HT-29 (cell line): ENCODE measurements at regions not wholly inside any gene's neighbourhood (a gene's known extent, or its start where the extent isn't known, plus 50 kb on each side); places are given as distances from the start of the nearest gene placed in this dataset.

Source experiments
- DNase-seq: peaks from one replicate; pipeline ENCODE4 v3.0.0-alpha.2; 2015; ENCODE audit warnings: low spot score

DNA sequence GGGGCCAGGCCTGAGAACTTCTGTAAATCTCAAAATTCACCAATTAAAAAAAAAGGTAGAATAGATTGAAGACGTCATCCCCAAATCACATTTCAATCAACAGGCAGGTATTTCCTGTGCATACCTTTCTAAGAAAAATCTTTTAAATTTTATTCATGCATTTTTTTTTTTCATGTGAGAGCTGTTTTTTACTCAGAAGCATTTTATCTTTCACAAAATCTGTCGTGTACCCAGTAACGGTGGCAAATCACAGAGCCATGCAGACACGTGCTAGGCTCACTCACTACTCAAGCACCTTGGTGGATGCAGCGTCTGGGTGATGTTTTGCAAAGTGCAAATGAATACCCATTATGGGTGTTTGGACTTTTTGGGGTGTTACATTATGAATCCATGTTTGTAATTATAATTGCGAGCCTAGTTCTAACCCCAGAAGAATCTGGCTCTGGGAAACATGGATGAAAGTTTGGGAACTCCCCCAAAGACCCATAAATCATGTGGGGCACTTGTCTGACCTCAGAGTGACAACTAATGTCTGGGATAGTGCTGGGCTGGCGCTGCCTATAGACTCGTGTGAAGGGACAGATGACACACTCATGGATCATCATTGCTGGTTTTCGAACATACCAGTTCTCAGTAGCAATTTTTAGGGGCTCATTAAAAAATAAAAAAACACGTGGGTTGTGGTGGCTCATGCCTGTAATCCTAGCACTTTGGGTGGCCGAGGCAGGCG is 335.2 kb downstream of the LPIN1 start:
- no peak for DNase-seq

DNA sequence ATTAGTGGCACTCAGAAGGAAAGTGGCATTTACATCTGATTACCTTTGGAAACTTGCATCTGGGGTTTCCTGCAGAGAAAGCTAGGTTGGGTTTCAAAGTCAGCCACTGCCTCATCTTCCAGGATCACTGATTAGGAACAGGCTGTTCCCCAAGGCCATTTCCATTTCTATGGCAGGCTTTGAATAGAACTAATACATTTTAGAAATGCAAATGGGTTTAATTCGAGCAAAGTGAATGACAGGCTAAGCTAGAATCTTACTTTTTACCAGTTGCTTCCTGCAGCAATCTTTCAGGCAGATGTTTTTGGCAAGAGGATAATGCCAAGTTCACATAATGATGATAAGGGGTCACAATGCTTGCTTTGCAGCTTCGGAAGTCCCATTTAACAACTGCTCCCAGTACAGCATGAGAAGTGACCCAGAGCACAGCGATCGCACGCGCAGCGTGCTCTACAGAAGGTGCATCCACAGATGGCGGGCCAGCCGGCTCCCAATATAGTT is 336.7 kb downstream of the LPIN1 start:
- no peak for DNase-seq

DNA sequence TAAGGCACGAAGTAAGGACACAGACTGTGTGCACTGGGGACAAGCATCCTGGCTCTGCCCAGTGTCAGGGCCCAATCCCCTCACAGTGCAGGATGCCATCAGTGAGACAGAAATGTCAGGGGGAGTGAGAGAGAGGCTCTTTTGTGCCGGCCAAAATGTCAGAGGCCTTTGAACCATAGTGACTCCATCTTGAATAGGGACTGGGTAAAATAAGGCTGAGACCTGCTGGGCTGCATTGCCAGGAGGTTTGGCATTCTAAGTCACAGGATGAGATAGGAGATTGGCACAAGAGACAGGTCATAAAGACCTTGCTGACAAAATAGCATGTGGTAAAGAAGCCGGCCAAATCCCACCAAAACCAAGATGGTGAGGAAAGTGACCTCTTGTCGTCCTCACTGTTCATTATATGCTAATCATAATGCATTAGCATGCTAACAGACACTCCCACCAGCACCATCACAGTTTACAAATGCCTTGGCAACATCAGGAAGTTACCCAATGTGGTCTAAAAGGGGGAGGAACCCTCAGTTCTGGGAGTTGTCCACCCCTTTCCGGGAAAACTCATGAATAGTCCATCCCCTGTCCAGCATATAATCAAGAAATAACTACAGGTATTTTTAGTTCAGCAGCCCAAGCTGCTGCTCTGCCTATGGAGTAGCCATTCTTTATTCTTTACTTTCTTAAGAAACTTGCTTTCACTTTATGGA is 337.4 kb downstream of the LPIN1 start:
- DNase-seq: no peak

DNA sequence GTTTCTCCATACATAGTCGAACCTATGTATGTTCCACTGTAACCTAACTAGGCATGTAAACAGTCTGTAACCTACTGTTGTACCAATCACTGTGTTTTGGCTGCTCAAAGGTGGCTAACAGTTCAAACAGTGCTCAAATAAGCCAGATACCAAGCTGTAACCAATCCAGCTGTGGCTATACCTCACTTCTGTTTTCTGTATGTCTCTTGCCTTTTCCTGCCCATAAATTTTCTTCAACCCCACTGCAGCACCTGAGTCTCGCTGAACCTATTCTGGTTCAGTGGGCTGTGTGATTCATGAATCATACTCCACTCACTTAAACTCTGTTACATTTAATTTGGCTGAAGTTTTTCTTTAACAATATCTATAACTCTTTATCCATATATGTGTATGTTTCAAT is 340.7 kb downstream of the LPIN1 start:
- no peak for DNase-seq

DNA sequence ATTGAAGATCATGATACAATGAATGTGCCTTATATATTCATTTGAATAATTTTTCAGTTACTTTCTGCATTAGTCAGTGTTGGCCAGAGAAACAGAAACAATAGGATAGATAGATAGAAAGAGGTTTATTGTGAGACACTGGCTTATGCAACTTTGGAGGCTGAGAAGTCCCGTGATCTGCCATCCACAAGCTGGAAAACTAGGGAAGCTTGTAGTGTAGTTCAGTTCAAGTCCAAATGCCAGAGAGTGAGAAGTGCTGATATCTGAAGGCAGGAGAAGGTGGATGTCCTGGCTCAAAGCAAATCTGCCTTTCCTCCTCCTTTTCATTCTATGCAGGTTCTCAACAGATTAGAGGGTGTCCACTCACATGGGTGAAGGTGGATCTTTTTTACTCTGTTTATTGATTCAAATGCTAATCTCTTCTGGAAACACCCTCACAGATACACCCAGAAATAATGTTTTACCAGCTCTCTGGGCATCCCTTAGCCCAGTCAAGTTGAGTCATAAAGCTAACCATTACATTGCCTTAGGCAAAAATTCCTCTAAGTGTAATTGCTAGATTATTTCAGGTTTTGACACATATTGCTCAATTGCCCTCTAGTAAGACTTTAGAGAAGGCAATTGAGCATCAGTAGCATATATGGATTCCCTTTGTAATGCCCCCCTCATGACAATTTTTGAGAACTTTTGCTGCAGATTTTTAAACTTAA is 341.4 kb downstream of the LPIN1 start:
- no peak for DNase-seq

DNA sequence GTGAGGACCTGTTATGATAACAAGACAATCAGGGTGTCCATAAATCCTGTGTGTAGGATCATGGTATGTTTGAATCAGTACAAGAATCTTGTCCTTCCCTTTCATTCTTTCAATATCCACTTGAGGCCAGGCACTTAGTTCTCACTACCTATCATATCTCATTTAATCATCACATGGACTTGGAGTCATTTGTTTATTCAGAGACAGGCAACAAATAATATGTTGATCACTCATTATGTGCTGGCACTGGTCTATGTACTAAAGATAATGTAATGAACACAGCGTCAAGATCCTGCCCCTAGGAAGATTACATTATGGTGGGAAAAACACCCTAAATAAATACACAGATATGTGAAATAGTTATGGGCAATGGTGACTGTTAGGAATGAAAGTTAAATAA is 342.6 kb downstream of the LPIN1 start:
- no peak for DNase-seq

DNA sequence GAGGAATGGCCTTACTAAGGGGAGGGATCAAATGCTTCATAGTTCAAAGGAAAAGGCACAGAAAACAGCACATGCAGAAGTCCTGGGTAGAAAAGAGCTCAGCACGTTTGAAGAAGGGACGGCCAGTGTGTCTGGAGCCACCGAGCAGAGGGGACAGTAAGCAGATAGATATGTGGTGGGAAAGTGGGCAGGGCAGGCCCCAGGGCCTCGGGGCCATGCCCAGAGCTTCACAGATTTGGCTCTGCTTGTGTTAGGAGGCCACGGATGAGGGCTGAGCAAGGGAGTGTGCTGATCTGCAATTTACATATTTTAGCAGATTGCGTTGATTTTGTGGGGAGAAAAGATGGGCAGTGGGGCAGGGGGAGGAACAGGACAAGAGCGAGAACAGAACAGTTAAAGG is 343.1 kb downstream of the LPIN1 start:
- no peak for DNase-seq

DNA sequence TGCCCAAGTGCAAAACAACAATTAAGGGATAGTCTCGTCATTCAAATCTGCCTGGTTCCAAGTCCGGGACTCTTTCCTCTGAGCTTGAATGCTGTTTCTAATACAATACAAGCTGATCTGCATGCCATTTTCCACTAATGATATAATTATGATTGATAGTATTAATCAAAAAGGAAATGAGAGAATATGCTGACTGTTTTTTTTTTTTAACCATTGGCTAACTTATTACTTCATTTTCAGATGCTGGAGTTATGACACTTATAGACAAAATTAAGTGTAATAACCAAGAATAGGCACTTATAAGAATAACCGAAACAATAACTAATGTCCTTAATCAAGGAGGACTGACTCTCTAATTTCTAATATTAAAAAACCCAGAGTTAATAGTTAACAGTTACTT is 343.6 kb downstream of the LPIN1 start:
- DNase-seq: no peak

DNA sequence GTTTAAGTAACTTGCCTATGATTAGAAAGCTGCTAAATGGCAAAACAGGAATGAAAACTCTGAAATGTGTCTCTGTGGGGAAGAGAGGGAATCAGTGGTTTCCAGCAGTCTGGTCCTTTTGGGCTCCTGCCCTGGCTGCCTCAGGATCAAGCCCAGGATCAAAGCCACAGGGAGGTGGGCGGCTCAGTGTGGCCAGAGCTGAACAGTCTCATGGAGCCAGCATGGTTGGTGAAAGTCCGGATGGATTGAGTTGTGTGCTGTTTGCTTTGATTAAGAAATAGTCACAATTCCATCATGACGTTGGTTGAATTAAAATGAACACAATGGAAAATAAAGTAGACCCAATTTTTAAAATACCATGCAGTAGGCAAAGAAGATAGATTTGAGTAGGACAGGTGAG is 344.2 kb downstream of the LPIN1 start:
- no peak for DNase-seq

DNA sequence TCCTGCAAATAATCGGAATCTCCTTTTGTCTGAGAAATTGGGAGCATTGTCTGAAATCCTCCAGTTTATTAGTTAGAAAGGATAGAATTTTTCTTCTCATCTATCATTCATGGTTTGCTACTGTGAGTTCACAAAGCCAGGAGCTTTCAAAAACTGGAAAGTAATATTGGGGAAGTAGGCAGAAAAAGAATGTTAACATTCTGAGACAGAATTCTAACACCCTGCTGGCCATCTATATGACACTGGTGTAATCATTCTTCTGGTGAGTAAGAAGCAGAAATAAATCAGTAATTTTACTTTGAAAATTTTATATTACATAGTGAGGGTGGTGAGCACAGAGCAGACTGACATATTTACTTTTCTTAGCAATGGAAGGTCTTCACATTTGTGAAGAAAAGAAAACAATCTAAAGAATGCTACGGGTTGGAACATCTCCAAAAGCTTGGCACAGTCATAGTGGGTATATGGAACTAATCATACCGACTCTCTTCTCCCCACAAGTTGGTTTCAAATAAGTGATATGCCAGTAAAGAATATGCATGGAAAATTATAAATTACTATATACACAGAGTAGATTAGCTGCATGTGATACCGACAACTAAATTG is 344.9 kb downstream of the LPIN1 start:
- no peak for DNase-seq

DNA sequence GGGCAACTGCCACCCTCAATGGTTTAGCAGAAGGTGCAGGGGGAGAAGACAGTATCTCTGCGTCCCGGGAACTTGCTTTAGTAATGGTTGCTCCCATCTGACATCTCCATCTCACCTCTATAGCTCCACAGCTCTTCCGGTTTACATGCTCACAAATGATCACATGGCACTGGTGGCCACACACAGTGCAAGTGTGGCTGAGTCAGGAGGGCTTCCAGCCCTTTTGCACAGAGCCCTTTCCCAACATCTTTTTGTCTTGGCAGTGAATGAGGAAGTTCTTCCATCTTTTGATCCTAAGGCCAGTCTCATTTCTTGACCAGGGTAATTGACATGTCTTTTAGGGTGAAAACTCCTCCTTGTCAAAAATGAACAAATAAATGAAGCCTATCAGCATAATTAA is 347.7 kb downstream of the LPIN1 start:
- DNase-seq: no peak

DNA sequence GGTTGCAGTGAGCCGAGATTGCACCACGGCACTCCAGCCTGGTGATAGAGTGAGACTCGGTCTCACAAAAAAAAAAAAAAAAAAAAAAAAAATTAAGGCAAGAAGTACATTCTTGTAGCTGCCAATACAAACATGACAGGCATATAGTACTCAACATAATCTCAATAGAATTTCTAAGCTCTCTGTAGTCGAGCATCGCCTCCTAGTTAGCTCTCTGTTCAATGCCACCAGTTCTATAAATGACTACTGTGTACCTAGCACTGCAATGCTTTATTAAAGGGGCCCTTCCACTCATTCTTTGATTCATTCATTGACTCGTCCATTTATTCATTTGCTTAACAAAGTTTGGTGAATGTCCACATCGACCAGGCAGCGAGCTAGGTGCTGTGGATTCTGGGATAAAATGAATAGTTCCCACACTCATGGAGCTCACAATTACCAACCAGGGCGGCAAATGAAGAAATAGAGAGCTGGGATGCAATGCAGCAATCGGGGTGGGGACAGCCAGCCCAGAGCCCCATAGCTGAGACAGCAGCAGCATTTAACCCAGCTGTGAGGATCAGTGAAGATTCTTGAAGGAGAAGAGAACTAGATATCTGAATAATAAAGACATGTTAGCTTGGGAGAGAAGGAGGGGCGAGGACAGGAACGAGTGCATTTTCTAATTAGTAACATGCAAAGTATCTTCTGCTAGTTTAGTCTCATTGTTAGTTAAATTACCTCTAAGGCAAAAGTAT is 349.8 kb downstream of the LPIN1 start:
- DNase-seq: no peak

DNA sequence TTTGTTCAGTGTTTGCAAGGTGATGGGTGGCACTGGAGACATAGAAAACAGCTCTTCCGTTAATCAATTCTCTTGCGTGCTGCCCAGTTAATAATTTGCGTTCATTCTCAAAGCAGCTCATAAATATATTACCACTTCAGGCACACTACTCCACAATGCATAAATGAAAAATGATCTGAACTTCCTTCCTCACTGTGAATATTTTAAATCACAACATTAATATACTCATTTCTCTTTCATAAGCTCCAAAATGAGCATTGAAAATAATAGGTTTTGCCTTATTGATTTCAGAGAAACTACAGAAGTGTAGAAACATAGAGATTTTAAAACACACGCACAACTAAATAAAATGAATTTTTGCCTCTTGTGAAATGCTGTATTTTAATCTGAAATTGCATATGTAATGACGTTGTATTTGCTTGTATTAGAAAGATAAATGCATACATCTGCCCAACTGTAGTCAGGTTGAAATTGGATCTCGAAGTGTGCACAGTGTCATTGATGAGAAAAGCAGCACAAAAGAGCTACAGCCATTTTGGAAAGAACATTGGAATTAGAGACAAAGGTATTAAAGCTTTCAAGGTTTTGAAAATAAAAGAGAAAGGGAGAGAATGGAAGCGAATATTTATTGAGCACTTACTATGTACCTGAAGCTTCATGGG is 350.5 kb downstream of the LPIN1 start:
- DNase-seq: no peak

DNA sequence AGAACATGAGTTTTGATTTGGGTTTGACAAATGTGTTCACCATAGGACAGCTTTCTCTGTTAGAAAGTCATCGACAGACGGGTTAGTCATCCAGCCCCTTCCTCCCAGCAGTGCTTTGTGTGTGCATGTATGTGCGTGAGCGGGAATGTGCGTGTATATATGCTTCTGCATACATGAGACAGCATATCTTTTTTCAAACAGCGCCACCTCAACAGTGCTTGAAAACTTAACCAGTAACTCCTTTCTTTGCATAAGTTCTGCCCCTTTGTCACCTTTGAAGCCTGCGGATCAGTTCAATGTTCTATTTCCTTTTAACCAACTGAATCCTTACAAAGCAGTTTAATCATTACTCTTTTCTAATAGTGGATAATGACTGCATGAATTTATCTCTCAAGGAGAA is 351.4 kb downstream of the LPIN1 start:
- DNase-seq: no peak

DNA sequence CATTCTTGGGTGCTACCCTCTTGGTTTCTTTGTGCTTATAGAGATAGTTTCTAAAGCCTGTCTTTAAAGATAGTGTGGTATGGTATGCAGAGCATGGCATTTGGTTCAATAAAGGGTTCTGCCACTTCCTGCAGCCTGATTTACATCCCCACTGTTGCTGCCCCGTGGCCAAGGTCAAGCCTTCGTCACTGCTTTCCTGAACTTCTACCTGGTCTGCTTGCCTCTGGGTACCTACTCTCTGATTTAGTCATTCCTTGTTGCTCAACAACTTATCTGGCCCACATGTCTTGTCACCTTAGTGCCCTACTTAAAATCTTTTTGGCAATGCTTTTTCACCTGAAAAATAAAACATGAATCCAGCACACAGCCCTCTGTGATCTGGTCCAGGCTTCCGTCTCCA is 352.9 kb downstream of the LPIN1 start:
- DNase-seq: no peak

DNA sequence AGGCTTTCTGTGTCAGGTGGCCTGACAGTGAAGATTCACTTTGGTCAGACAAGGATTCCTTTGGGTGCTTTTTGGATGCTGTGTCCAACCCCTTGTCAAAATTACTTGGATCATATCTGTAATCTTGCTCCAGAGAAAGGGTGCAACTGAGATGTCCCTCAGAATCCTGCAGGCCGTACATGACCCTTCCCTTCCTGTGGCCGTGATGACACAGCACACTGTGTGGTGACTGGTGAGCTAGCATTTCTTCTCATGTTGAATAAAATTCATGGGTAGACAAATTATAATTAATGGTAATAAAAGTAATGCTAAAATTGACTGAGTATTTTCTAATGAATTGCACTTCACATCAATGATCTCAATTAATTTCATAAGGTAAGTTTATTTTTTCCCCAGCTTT is 356.2 kb downstream of the LPIN1 start:
- no peak for DNase-seq

DNA sequence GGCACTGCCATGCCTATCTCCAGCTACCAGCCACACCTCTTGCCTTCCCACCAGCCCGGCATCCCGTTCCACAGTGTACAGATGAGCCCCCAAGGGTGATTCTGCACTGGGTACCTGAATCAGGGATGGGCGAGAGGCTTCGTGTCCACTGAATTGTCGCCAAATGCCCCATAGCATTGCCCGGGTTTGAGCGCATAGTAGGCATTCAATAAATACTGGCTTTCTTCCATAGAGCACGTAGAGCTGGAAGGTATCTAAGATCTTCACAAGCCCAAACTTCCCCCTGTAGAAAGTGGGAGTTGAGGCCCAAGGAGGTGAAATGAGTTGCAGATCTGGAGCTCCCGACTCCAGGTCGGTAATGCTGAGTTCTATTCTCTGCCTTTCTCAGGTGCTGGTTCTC is 358.7 kb downstream of the LPIN1 start:
- no peak for DNase-seq

DNA sequence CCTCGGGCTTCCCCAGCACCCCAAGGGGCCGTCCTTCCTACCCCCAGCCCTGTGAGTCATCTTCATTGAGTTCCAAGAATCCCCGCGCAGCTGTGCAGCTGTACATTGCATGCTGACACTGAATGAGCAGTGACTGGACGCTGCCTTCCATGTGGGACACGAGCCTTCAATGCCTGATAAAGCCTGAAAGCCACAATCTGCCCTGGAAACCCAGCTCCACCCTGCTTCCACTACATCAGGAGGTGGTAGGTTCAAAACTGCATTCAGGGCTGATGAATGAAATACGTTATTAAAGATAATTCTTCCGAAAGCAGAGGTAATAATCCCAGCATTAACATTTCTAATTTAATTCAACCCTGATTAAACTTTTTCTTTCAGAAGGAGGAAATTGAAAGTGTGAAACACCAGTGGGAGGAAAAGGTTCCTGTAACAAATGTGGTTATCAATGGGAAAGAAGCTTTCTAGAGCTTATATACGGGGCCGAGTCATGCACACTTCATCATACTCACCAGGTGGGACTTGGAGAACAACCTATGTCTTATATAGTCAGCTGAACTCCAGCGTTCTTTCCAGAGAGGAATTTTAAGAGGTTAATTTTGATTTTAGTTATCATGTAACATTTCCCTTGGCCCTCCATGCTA is 360.1 kb downstream of the LPIN1 start:
- DNase-seq: no peak

DNA sequence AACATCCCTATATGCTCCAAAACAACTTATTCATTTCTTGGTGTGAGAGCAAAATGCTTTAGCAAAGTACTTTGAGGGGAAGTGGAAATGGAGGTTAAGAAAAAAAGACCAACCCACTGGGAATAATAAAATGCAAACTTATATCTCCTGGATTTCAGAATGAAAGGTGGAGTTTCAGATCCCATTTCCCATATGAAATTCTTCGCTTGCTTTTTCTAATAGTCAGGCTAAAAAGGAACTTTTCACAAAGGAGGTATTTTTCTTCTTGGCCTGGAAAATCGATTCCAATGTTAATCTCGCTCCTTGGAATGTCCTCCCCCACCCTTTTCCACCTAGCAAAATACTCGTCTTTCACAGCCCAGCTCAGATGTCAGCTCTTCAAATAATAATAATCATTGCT is 360.9 kb downstream of the LPIN1 start:
- DNase-seq: no peak

DNA sequence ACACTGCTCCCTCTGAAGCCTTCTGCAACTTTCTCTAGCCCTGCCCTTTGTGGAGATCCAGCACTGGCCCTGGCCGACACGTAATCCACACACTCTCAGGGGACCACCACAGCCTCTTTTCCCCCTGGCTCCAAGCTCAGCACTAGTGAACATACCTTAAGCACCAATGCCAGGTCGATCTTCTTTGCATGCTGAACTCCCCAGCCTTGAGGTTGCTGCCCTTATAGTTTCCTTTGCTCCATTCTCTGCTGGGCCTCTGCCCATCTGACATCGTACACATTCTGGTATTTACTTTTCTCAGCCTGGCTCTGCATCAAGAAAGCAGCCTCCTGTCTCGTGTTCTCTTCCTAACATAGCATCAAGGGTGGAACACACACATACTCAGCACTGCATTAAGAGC is 361.5 kb downstream of the LPIN1 start:
- DNase-seq: no peak
